ENCODE measurements at regions not wholly inside any gene's neighbourhood (a gene's known extent, or its start where the extent isn't known, plus 50 kb on each side); places are given as distances from the start of the nearest gene placed in this dataset.

DNA sequence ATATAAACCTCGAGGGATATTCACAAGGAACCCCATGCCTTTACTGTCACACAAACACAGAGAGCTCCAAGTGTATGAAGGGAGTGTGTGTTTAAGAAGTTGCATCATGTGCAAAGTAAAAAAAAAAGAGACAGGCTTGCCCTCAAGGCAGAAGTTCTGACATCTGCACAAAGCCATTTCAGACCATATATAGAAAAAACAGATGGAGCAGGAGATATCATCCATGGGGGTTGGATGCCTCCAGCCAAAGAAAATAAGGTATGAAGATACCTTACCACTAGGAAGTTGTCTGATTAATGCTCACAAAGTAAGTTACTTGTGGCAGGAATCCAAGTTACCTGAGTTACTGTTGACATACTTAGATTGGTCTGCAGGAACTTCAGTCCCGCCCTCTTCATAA lies 476.2 kb downstream of the KDM5D start:
- WGBS: 68% methylated on average over 2 of the region's 2 CpGs
- DNase-seq (ENCODE audit: low spot score): no peak

DNA sequence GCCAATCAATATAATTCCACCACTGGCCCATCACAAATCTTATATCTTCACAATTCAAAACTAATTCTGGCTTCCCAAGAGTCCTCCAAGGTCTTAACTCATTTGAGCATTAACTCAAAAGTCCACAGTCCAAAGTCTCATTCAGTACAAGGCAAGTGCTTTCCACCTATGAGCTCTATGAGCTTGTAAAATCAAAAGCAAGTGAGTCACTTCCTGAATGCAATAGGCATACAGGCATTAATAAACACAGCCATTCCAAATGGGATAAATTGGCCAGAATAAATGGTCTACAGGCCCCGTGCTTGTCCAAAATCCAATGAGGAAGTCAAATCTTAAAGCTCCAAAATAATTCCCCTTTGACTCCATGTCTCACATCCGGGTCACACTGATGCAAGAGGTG lies 479.1 kb downstream of the KDM5D start:
- Histone ChIP-seq H3K27ac (ENCODE audit: low read depth in 1 of 2, low read length in 2 of 2) (no peak overlapping the region), H3K27me3 (ENCODE audit: control insufficient read depth in 4 of 4, insufficient read depth in 4 of 4, low read length in 3 of 4) (no peaks in the 10 kb centered on the region), H3K4me1 (ENCODE audit: control insufficient read depth in 4 of 4, insufficient read depth in 4 of 4, low read length in 3 of 4) (no peaks in the 10 kb centered on the region), H3K4me3 (ENCODE audit: low read depth in 1 of 3, low read length in 3 of 3) (no peak overlapping the region), H3K36me3 (ENCODE audit: control insufficient read depth in 4 of 4, insufficient read depth in 3 of 4, low read depth in 1 of 4, low read length in 3 of 4) (no peaks in the 10 kb centered on the region), H3K9ac (ENCODE audit: low read depth in 1 of 2, low read length in 2 of 2) (no peak overlapping the region), H3K9me3 (ENCODE audit: control insufficient read depth in 4 of 4, low read length in 3 of 4) (no peaks in the 10 kb centered on the region)
- WGBS: 71% methylated on average over 2 of the region's 2 CpGs
- DNase-seq (ENCODE audit: low spot score): no peak
- TF ChIP-seq HNF4A (conservative IDR thresholded peaks at IDR 0.05) (no peak), NR2F2 (IDR thresholded peaks at IDR 0.05) (no peak), SP1 (IDR thresholded peaks at IDR 0.05) (no peak), JUND (IDR thresholded peaks at IDR 0.05) (no peak), FOXA2 (IDR thresholded peaks at IDR 0.05) (no peak), TAF1 (conservative IDR thresholded peaks at IDR 0.05) (no peak), EGR1 (IDR thresholded peaks at IDR 0.05; ENCODE audit: low read depth in 2 of 2) (no peak), RAD21 (IDR thresholded peaks at IDR 0.05) (no peak)
- TF ChIP-seq, protein P1, sequence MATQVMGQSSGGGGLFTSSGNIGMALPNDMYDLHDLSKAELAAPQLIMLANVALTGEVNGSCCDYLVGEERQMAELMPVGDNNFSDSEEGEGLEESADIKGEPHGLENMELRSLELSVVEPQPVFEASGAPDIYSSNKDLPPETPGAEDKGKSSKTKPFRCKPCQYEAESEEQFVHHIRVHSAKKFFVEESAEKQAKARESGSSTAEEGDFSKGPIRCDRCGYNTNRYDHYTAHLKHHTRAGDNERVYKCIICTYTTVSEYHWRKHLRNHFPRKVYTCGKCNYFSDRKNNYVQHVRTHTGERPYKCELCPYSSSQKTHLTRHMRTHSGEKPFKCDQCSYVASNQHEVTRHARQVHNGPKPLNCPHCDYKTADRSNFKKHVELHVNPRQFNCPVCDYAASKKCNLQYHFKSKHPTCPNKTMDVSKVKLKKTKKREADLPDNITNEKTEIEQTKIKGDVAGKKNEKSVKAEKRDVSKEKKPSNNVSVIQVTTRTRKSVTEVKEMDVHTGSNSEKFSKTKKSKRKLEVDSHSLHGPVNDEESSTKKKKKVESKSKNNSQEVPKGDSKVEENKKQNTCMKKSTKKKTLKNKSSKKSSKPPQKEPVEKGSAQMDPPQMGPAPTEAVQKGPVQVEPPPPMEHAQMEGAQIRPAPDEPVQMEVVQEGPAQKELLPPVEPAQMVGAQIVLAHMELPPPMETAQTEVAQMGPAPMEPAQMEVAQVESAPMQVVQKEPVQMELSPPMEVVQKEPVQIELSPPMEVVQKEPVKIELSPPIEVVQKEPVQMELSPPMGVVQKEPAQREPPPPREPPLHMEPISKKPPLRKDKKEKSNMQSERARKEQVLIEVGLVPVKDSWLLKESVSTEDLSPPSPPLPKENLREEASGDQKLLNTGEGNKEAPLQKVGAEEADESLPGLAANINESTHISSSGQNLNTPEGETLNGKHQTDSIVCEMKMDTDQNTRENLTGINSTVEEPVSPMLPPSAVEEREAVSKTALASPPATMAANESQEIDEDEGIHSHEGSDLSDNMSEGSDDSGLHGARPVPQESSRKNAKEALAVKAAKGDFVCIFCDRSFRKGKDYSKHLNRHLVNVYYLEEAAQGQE (IDR thresholded peaks at IDR 0.05): no peak
- TF ChIP-seq, protein P2, sequence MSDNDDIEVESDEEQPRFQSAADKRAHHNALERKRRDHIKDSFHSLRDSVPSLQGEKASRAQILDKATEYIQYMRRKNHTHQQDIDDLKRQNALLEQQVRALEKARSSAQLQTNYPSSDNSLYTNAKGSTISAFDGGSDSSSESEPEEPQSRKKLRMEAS (IDR thresholded peaks at IDR 0.05): no peak

More for the DNA sequence above, 476.2 kb downstream of the KDM5D start:
- Histone ChIP-seq H3K27me3 (ENCODE audit: control insufficient read depth in 4 of 4, insufficient read depth in 4 of 4, low read length in 3 of 4) (no peaks in the 10 kb centered on the region), H3K9me3 (ENCODE audit: control insufficient read depth in 4 of 4, low read length in 3 of 4) (no peaks in the 10 kb centered on the region), H3K4me3 (ENCODE audit: low read depth in 1 of 3, low read length in 3 of 3) (no peak overlapping the region), H3K4me1 (ENCODE audit: control insufficient read depth in 4 of 4, insufficient read depth in 4 of 4, low read length in 3 of 4) (no peaks in the 10 kb centered on the region), H3K27ac (ENCODE audit: low read depth in 1 of 2, low read length in 2 of 2) (no peak overlapping the region), H3K36me3 (ENCODE audit: control insufficient read depth in 4 of 4, insufficient read depth in 3 of 4, low read depth in 1 of 4, low read length in 3 of 4) (no peaks in the 10 kb centered on the region), H3K9ac (ENCODE audit: low read depth in 1 of 2, low read length in 2 of 2) (no peak overlapping the region)
- TF ChIP-seq FOXA2 (IDR thresholded peaks at IDR 0.05) (no peak), RAD21 (IDR thresholded peaks at IDR 0.05) (no peak), GABPA (IDR thresholded peaks at IDR 0.05 in 1 of 2, conservative IDR thresholded peaks at IDR 0.05 in 1 of 2) (no peak), YY1 (IDR thresholded peaks at IDR 0.05) (no peak), SP1 (IDR thresholded peaks at IDR 0.05) (no peak), HNF4G (IDR thresholded peaks at IDR 0.05) (no peak), RXRA (IDR thresholded peaks at IDR 0.05) (no peak), JUND (IDR thresholded peaks at IDR 0.05) (no peak), EGR1 (IDR thresholded peaks at IDR 0.05; ENCODE audit: low read depth in 2 of 2) (no peak), HNF4A (conservative IDR thresholded peaks at IDR 0.05) (no peak), NR2F2 (IDR thresholded peaks at IDR 0.05) (no peak)
- TF ChIP-seq, protein P3, sequence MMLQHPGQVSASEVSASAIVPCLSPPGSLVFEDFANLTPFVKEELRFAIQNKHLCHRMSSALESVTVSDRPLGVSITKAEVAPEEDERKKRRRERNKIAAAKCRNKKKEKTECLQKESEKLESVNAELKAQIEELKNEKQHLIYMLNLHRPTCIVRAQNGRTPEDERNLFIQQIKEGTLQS (IDR thresholded peaks at IDR 0.05): no peak
- TF ChIP-seq, protein P2 (IDR thresholded peaks at IDR 0.05): no peak
- TF ChIP-seq, protein P4, sequence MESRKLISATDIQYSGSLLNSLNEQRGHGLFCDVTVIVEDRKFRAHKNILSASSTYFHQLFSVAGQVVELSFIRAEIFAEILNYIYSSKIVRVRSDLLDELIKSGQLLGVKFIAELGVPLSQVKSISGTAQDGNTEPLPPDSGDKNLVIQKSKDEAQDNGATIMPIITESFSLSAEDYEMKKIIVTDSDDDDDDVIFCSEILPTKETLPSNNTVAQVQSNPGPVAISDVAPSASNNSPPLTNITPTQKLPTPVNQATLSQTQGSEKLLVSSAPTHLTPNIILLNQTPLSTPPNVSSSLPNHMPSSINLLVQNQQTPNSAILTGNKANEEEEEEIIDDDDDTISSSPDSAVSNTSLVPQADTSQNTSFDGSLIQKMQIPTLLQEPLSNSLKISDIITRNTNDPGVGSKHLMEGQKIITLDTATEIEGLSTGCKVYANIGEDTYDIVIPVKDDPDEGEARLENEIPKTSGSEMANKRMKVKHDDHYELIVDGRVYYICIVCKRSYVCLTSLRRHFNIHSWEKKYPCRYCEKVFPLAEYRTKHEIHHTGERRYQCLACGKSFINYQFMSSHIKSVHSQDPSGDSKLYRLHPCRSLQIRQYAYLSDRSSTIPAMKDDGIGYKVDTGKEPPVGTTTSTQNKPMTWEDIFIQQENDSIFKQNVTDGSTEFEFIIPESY (IDR thresholded peaks at IDR 0.05): no peak
- TF ChIP-seq, protein P5, sequence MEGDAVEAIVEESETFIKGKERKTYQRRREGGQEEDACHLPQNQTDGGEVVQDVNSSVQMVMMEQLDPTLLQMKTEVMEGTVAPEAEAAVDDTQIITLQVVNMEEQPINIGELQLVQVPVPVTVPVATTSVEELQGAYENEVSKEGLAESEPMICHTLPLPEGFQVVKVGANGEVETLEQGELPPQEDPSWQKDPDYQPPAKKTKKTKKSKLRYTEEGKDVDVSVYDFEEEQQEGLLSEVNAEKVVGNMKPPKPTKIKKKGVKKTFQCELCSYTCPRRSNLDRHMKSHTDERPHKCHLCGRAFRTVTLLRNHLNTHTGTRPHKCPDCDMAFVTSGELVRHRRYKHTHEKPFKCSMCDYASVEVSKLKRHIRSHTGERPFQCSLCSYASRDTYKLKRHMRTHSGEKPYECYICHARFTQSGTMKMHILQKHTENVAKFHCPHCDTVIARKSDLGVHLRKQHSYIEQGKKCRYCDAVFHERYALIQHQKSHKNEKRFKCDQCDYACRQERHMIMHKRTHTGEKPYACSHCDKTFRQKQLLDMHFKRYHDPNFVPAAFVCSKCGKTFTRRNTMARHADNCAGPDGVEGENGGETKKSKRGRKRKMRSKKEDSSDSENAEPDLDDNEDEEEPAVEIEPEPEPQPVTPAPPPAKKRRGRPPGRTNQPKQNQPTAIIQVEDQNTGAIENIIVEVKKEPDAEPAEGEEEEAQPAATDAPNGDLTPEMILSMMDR (IDR thresholded peaks at IDR 0.05; ENCODE audit: low read depth, low read length, missing input control): no peak
- TF ChIP-seq, protein P1 (IDR thresholded peaks at IDR 0.05): no peak

All from liver (tissue), 8 donors.